CD14-positive monocyte (primary cell): ENCODE measurements at regions not wholly inside any gene's neighbourhood (a gene's known extent, or its start where the extent isn't known, plus 50 kb on each side); places are given as distances from the start of the nearest gene placed in this dataset.

Experiments used
- DNase-seq, 3 donors: peaks; one replicate each; pipeline ENCODE4 v3.0.0-alpha.2; 2011 to 2022
- H2AFZ ChIP-seq: 2 replicates; pipeline ENCODE4 v1.6.0; 2012; ENCODE audit warnings: mild to moderate bottlenecking, low read depth, low read length, inconsistent platforms; ENCODE audit not compliant: insufficient read depth, poor library complexity, severe bottlenecking
- H3K27ac ChIP-seq, 2 donors: 1 replicate in 1 of 2; 2 replicates in 1 of 2; pipeline ENCODE4 v1.5.1; 2012 to 2013; ENCODE audit warnings: low read length in 2 of 2, control low read depth in 1 of 2, inconsistent platforms in 1 of 2, low read depth in 1 of 2, mild to moderate bottlenecking in 1 of 2
- H3K27me3 ChIP-seq, 2 donors: one replicate each; pipeline versions ENCODE4 v1.6.0 to v1.6.1; 2011 to 2013; ENCODE audit warnings: low read length in 2 of 2; ENCODE audit not compliant: control insufficient read depth in 2 of 2, insufficient read depth in 2 of 2
- H3K36me3 ChIP-seq, 2 donors: replicated peaks in 1 of 2; 1 replicate in 1 of 2; 2 replicates in 1 of 2; pipeline versions ENCODE4 v1.5.1 to v1.6.1; 2012 to 2013; ENCODE audit warnings: low read length in 2 of 2, control low read depth in 1 of 2, inconsistent platforms in 1 of 2, mild to moderate bottlenecking in 1 of 2; ENCODE audit not compliant: insufficient read depth in 2 of 2, control insufficient read depth in 1 of 2
- H3K4me1 ChIP-seq, 2 donors: 1 replicate in 1 of 2; 2 replicates in 1 of 2; pipeline versions ENCODE4 v1.5.1 to v1.6.1; 2012 to 2013; ENCODE audit warnings: low read length in 2 of 2, control low read depth in 1 of 2, inconsistent platforms in 1 of 2, mild to moderate bottlenecking in 1 of 2, moderate library complexity in 1 of 2; ENCODE audit not compliant: insufficient read depth in 2 of 2, control insufficient read depth in 1 of 2
- H3K4me2 ChIP-seq: replicated peaks from 2 replicates; pipeline ENCODE3; 2012; ENCODE audit warnings: low read length, moderate library complexity, mild to moderate bottlenecking; ENCODE audit not compliant: poor library complexity, severe bottlenecking; ENCODE audit errors: extremely low read depth
- H3K4me3 ChIP-seq, 3 experiments: fragments of 200-600 bp in 1 of 3; sonication (generic) in 1 of 3; replicated peaks in 1 of 3; 1 replicate in 2 of 3; 2 replicates in 1 of 3; pipeline ENCODE4 v1.5.1; 2011 to 2013; ENCODE audit warnings: low read length in 3 of 3, mild to moderate bottlenecking in 3 of 3, control low read depth in 2 of 3, low read depth in 2 of 3, inconsistent platforms in 1 of 3, moderate library complexity in 1 of 3
- H3K79me2 ChIP-seq: 2 replicates; pipeline ENCODE4 v1.6.0; 2012; ENCODE audit warnings: mild to moderate bottlenecking, control low read depth, inconsistent platforms, low read length, moderate library complexity; ENCODE audit not compliant: insufficient read depth
- H3K9ac ChIP-seq: 2 replicates; pipeline ENCODE4 v1.6.0; 2017; ENCODE audit warnings: low read length, mild to moderate bottlenecking; ENCODE audit not compliant: insufficient read depth, poor library complexity, severe bottlenecking
- H3K9me3 ChIP-seq, 2 donors: replicated peaks in 1 of 2; 1 replicate in 1 of 2; 2 replicates in 1 of 2; pipeline versions ENCODE4 v1.5.1 to v1.6.1; 2012 to 2013; ENCODE audit warnings: low read length in 2 of 2, control low read depth in 1 of 2; ENCODE audit not compliant: control insufficient read depth in 1 of 2, insufficient read depth in 1 of 2
- H4K20me1 ChIP-seq: 2 replicates; pipeline ENCODE4 v1.6.0; 2012; ENCODE audit warnings: mild to moderate bottlenecking, low read length, control low read depth, moderate library complexity; ENCODE audit not compliant: insufficient read depth
- H3K27ac Mint-ChIP-seq, 7 donors: one replicate each; pipeline ENCODE4 v1.8.0; 2020; ENCODE audit warnings: mild to moderate bottlenecking in 7 of 7, mixed read lengths in 7 of 7, moderate library complexity in 6 of 7, inconsistent platforms in 2 of 7
- H3K27me3 Mint-ChIP-seq, 3 donors: one replicate each; pipeline ENCODE4 v1.8.0; 2021 to 2022; ENCODE audit warnings: low read depth in 3 of 3, mild to moderate bottlenecking in 3 of 3, mixed read lengths in 3 of 3, moderate library complexity in 3 of 3, inconsistent platforms in 1 of 3
- H3K36me3 Mint-ChIP-seq, 2 donors: one replicate each; pipeline ENCODE4 v1.8.0; 2020; ENCODE audit warnings: mixed read lengths in 2 of 2, inconsistent platforms in 1 of 2, mild to moderate bottlenecking in 1 of 2
- H3K4me1 Mint-ChIP-seq: one replicate; pipeline ENCODE4 v1.8.0; 2020; ENCODE audit warnings: mild to moderate bottlenecking, mixed read lengths
- H3K4me3 Mint-ChIP-seq, 2 donors: one replicate each; pipeline ENCODE4 v1.8.0; 2020; ENCODE audit warnings: mild to moderate bottlenecking in 2 of 2, mixed read lengths in 2 of 2, moderate library complexity in 1 of 2
- H3K9me3 Mint-ChIP-seq, 7 donors: one replicate each; pipeline ENCODE4 v1.8.0; 2020 to 2022; ENCODE audit warnings: mixed read lengths in 7 of 7, mild to moderate bottlenecking in 6 of 7, moderate library complexity in 6 of 7, inconsistent platforms in 2 of 7
- CTCF ChIP-seq: fragments of 200-600 bp; IDR thresholded peaks from one replicate; pipeline ENCODE4 v1.8.0; 2022; ENCODE audit warnings: antibody characterized with exemption, mild to moderate bottlenecking
- WGBS: methylation state at CpG from one replicate; pipeline ENCODE4 v1.1.5; 2013; ENCODE audit warnings: missing lambda C conversion rate; ENCODE audit not compliant: insufficient coverage; 5-methylcytosine and 5-hydroxymethylcytosine counted together
- intact Hi-C, 2 donors: fragments of 100-400 bp; cut with micrococcal nuclease; formaldehyde crosslinking; loops; one replicate each; pipeline versions ENCODE4 v1.15.0 to v1.15.1; 2023

GRCh38 chr13:63843766-63844699 is 2428.4 kb upstream of the PCDH20 start:
- Mint-ChIP-seq H3K27ac (no peak overlapping the region), H3K4me3 (no peak overlapping the region), H3K36me3 (no peaks in the 10 kb centered on the region), H3K4me1 (no peaks in the 10 kb centered on the region), H3K9me3 (peaks cover 11 to 55% (median 26%) of the 10 kb centered on the region in 7 donors), H3K27me3 (no peaks in the 10 kb centered on the region)
- no peaks in the 10 kb centered on the region for H3K79me2 ChIP-seq
- H3K4me1 ChIP-seq = no peaks in the 10 kb centered on the region
- no peak overlapping the region for H3K9ac ChIP-seq
- no peak overlapping the region for H2AFZ ChIP-seq
- intact Hi-C loops = no loop called here
- no peaks in the 10 kb centered on the region for H3K36me3 ChIP-seq
- H3K27me3 ChIP-seq = no peaks in the 10 kb centered on the region
- H3K27ac ChIP-seq = no peak overlapping the region
- TF ChIP-seq CTCF = no peak
- H3K4me2 ChIP-seq = no peak overlapping the region
- 93% methylated on average over 16 of the region's 42 CpGs for WGBS
- no peak for DNase-seq
- H3K4me3 ChIP-seq = no peak overlapping the region
- H3K9me3 ChIP-seq = peaks cover 33 to 62% of the 10 kb centered on the region in 2 donors
- no peaks in the 10 kb centered on the region for H4K20me1 ChIP-seq

GRCh38 chr13:63842102-63842501 is 2426.5 kb upstream of the PCDH20 start:
- H3K9me3 ChIP-seq = peaks cover 40 to 73% of the 10 kb centered on the region in 2 donors
- H4K20me1 ChIP-seq = no peaks in the 10 kb centered on the region
- TF ChIP-seq CTCF = no peak
- no peaks in the 10 kb centered on the region for H3K36me3 Mint-ChIP-seq
- H3K27me3 ChIP-seq = no peaks in the 10 kb centered on the region
- no peaks in the 10 kb centered on the region for H3K27me3 Mint-ChIP-seq
- no peaks in the 10 kb centered on the region for H3K4me1 Mint-ChIP-seq
- intact Hi-C loops = no loop called here
- H3K4me3 Mint-ChIP-seq = no peak overlapping the region
- H3K9me3 Mint-ChIP-seq = peaks cover 11 to 57% (median 28%) of the 10 kb centered on the region in 7 donors
- H3K27ac Mint-ChIP-seq = no peak overlapping the region
- no peaks in the 10 kb centered on the region for H3K79me2 ChIP-seq
- H3K4me3 ChIP-seq = no peak overlapping the region
- H2AFZ ChIP-seq = no peak overlapping the region
- no peaks in the 10 kb centered on the region for H3K36me3 ChIP-seq
- H3K4me2 ChIP-seq = no peak overlapping the region
- no peak for DNase-seq
- H3K9ac ChIP-seq = no peak overlapping the region
- H3K27ac ChIP-seq = no peak overlapping the region
- no peaks in the 10 kb centered on the region for H3K4me1 ChIP-seq
- WGBS = 100% methylated on average over 4 of the region's 17 CpGs
